SK-N-SH (cell line): ENCODE measurements at regions not wholly inside any gene's neighbourhood (a gene's known extent, or its start where the extent isn't known, plus 50 kb on each side); places are given as distances from the start of the nearest gene placed in this dataset.
A peak's percentile ranks its signal among the peaks of the same experiment; 100 is the strongest.

ENCODE experiments used
- CTCF ChIA-PET: fragments of 300-600, 350-600 bp; formaldehyde crosslinking; extraction: SDS; loops from one replicate; lab custom pipeline; 2021; lab: Yijun Ruan, JAX
- POLR2A ChIA-PET: fragments of 350-600 bp; sonication (Branson Sonifier 250); formaldehyde crosslinking; extraction: SDS; loops from one replicate; lab custom pipeline; 2020; ENCODE audit warnings: antibody characterized with exemption, inconsistent platforms; lab: Yijun Ruan, JAX
- DNase-seq: peaks from one replicate; pipeline ENCODE4 v3.0.0; 2012
- H2AFZ ChIP-seq: fragments of 200-600 bp; sonication (generic); 2 replicates; pipeline ENCODE4 v1.8.1; 2016; ENCODE audit warnings: antibody characterized with exemption, mild to moderate bottlenecking, low read depth
- H3F3A ChIP-seq: fragments of 200-600 bp; sonication (generic); replicated peaks from 2 replicates; pipeline ENCODE3; 2016; ENCODE audit warnings: antibody characterized with exemption, mild to moderate bottlenecking; ENCODE audit not compliant: insufficient read depth
- H3K27ac ChIP-seq, 2 experiments: fragments of 200-500 bp in 1 of 2; fragments of 200-600 bp in 1 of 2; sonication (Bioruptor generic) in 1 of 2; sonication (generic), shearing (Covaris generic) in 1 of 2; 2 replicates each; pipeline versions ENCODE4 v1.5.1 to v1.6.1; 2014 to 2016; ENCODE audit warnings: low read depth in 2 of 2, inconsistent platforms in 1 of 2, low read length in 1 of 2, mild to moderate bottlenecking in 1 of 2, mixed read lengths in 1 of 2
- H3K27me3 ChIP-seq: fragments of 200-600 bp; sonication (generic), shearing (Covaris generic); 2 replicates; pipeline ENCODE4 v1.6.1; 2016; ENCODE audit warnings: mixed run types; ENCODE audit not compliant: insufficient read depth
- H3K36me3 ChIP-seq, 2 experiments: fragments of 200-500 bp in 1 of 2; fragments of 200-600 bp in 1 of 2; sonication (Bioruptor generic) in 1 of 2; sonication (generic) in 1 of 2; replicated peaks in 1 of 2; 2 replicates each; pipeline versions ENCODE3 to v1.5.1; 2014 to 2016; ENCODE audit warnings: low read length in 1 of 2, mild to moderate bottlenecking in 1 of 2; ENCODE audit not compliant: insufficient read depth in 2 of 2, control insufficient read depth in 1 of 2
- H3K4me1 ChIP-seq, 2 experiments: fragments of 200-500 bp in 1 of 2; fragments of 200-600 bp in 1 of 2; sonication (Bioruptor generic) in 1 of 2; sonication (generic), shearing (Covaris generic) in 1 of 2; 2 replicates each; pipeline versions ENCODE4 v1.5.1 to v1.6.1; 2014 to 2016; ENCODE audit warnings: low read depth in 1 of 2, low read length in 1 of 2, mixed run types in 1 of 2; ENCODE audit not compliant: insufficient read depth in 2 of 2, control insufficient read depth in 1 of 2
- H3K4me2 ChIP-seq: fragments of 200-600 bp; sonication (generic), shearing (Covaris generic); 2 replicates; pipeline ENCODE4 v1.6.1; 2017; ENCODE audit warnings: mixed run types
- H3K4me3 ChIP-seq, 2 experiments: fragments of 200-500 bp in 1 of 2; fragments of 200-600 bp in 1 of 2; sonication (Bioruptor generic) in 1 of 2; sonication (generic), shearing (Covaris generic) in 1 of 2; 2 replicates each; pipeline versions ENCODE4 v1.5.1 to v1.8.1; 2014 to 2016; ENCODE audit warnings: low read depth in 2 of 2, inconsistent platforms in 1 of 2, low read length in 1 of 2, mild to moderate bottlenecking in 1 of 2, mixed read lengths in 1 of 2, moderate library complexity in 1 of 2
- H3K79me2 ChIP-seq: fragments of 200-600 bp; sonication (generic); 2 replicates; pipeline ENCODE4 v1.8.1; 2017; ENCODE audit warnings: mild to moderate bottlenecking; ENCODE audit not compliant: insufficient read depth
- H3K9ac ChIP-seq: fragments of 200-600 bp; sonication (generic); 2 replicates; pipeline ENCODE4 v1.6.1; 2017; ENCODE audit warnings: mixed run types
- H3K9me2 ChIP-seq: fragments of 200-600 bp; sonication (generic); 2 replicates; pipeline ENCODE4 v1.6.1; 2017; ENCODE audit warnings: mixed run types
- H3K9me3 ChIP-seq: fragments of 200-600 bp; sonication (generic); 2 replicates; pipeline ENCODE4 v1.6.1; 2017; ENCODE audit warnings: mixed run types, mild to moderate bottlenecking, moderate library complexity
- H4K20me1 ChIP-seq: fragments of 200-600 bp; sonication (generic); 2 replicates; pipeline ENCODE4 v1.6.1; 2017; ENCODE audit warnings: mild to moderate bottlenecking, mixed run types; ENCODE audit not compliant: insufficient read depth
- EP300 ChIP-seq, 2 experiments: IDR thresholded peaks; 2 replicates each; pipeline versions ENCODE4 v1.4.0 to v1.6.1; 2012; ENCODE audit warnings: borderline replicate concordance in 1 of 2, low read depth in 1 of 2, low read length in 1 of 2
- EZH2phosphoT487 ChIP-seq: fragments of 200-600 bp; sonication (generic); IDR thresholded peaks from 2 replicates; pipeline ENCODE4 v1.6.1; 2017; ENCODE audit warnings: low read depth, mixed run types, mild to moderate bottlenecking, antibody characterized with exemption, moderate library complexity, borderline replicate concordance
- FOXJ3 ChIP-seq: sonication (generic); formaldehyde crosslinking; IDR thresholded peaks from 2 replicates; pipeline ENCODE4 v1.5.1; 2020; ENCODE audit warnings: mild to moderate bottlenecking, missing genetic modification reagents
- FOXM1 ChIP-seq: IDR thresholded peaks from 2 replicates; pipeline ENCODE4 v1.4.0; 2012; ENCODE audit warnings: low read depth, mild to moderate bottlenecking
- GATA2 ChIP-seq: sonication (generic); formaldehyde crosslinking; IDR thresholded peaks from 2 replicates; pipeline ENCODE4 v1.5.0; 2020; ENCODE audit warnings: mild to moderate bottlenecking, missing genetic modification reagents
- IRF3 ChIP-seq: fragments of 150-350 bp; IDR thresholded peaks from 2 replicates; pipeline ENCODE4 v1.6.1; 2016; ENCODE audit warnings: mild to moderate bottlenecking, low read depth, low read length
- MEF2A ChIP-seq: IDR thresholded peaks from 2 replicates; pipeline ENCODE4 v1.4.0; 2012; ENCODE audit warnings: low read depth, borderline replicate concordance
- MXI1 ChIP-seq: IDR thresholded peaks from 2 replicates; pipeline ENCODE4 v1.6.1; 2012; ENCODE audit warnings: mild to moderate bottlenecking, low read depth, low read length, improper control_type of control experiment
- NRF1 ChIP-seq: IDR thresholded peaks from 2 replicates; pipeline ENCODE4 v1.6.1; 2012; ENCODE audit warnings: low read depth, mild to moderate bottlenecking, low read length
- PBX3 ChIP-seq: IDR thresholded peaks from 2 replicates; pipeline ENCODE4; 2012
- RAD21 ChIP-seq: IDR thresholded peaks from 2 replicates; pipeline ENCODE4 v1.6.1; 2012; ENCODE audit warnings: mild to moderate bottlenecking, low read length
- RCOR1 ChIP-seq: fragments of 150-350 bp; IDR thresholded peaks from 2 replicates; pipeline ENCODE4 v1.6.1; 2017; ENCODE audit warnings: antibody characterized with exemption, low read length
- RFX5 ChIP-seq: IDR thresholded peaks from 2 replicates; pipeline ENCODE4 v1.6.1; 2012; ENCODE audit warnings: mild to moderate bottlenecking, improper control_type of control experiment, low read length
- SIN3A ChIP-seq: IDR thresholded peaks from 2 replicates; pipeline ENCODE4 v1.6.1; 2012; ENCODE audit warnings: low read depth, mild to moderate bottlenecking, low read length, moderate library complexity, borderline replicate concordance
- SMC3 ChIP-seq: IDR thresholded peaks from 2 replicates; pipeline ENCODE4 v1.6.1; 2012; ENCODE audit warnings: low read depth, low read length, improper control_type of control experiment
- TAF1 ChIP-seq: IDR thresholded peaks from 2 replicates; pipeline ENCODE4 v1.6.1; 2012; ENCODE audit warnings: low read depth, mild to moderate bottlenecking, low read length, moderate library complexity, borderline replicate concordance
- TCF12 ChIP-seq: IDR thresholded peaks from 2 replicates; pipeline ENCODE4 v1.4.0; 2012
- TEAD4 ChIP-seq: IDR thresholded peaks from 2 replicates; pipeline ENCODE4 v1.4.0; 2012; ENCODE audit warnings: mild to moderate bottlenecking, borderline replicate concordance; ENCODE audit not compliant: insufficient read depth
- YY1 ChIP-seq: IDR thresholded peaks from 2 replicates; pipeline ENCODE4 v1.4.0; 2012; ENCODE audit warnings: low read depth, mild to moderate bottlenecking
- WGBS: methylation state at CpG from one replicate; pipeline ENCODE4 v1.1.6; 2017; ENCODE audit warnings: low lambda C conversion rate; 5-methylcytosine and 5-hydroxymethylcytosine counted together
- TF ChIP-seq, protein P1 (sequence below): IDR thresholded peaks from 2 replicates; pipeline ENCODE4 v1.4.0; 2012; ENCODE audit warnings: low read depth, borderline replicate concordance

DNA sequence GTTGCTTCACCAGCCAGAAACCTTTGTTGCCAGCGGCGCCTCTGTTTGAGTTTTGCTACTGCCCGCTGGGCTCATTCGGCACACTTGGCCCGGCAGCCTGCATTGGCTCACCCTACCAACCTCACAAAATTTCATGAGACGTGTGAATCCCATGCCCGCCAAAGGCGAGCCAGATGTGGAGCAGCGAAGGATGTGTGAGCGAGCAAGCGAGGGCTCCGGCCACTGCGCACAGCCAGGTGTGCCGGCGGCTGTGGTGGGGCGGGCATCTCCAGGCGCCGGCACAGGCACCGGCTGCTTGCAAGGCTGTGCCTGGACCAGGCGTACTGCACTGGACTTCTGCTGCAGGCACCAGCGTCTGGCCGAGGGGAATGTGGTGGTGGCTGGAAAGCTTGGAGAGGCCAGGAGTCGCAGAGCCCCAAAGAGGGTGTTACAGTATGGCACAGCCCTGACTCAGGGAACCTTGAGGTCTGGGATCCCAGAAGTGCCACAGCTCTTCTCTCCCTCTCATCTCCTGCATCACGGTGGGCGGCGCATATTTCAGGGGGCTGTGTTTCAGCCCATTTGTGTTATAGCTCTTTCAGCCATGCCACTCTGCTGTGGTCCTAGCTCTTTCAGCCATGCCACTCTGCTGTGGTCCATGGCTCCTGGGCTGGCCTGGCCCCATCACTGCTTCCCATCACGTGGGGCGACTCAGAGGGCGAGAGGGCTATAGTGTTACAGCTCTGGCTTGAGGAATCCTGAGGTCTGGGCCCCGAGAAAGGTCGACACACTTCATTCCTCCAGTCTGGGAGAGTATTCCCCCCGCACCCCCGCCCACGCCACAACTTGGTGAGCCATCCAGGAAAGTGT is 592.0 kb upstream of the SLITRK5 start (continued):
- no peak for TF ChIP-seq EP300 (IDR thresholded peaks at IDR 0.05; ENCODE audit: borderline replicate concordance in 1 of 2, low read depth in 1 of 2, low read length in 1 of 2)
- TF ChIP-seq, protein P1, sequence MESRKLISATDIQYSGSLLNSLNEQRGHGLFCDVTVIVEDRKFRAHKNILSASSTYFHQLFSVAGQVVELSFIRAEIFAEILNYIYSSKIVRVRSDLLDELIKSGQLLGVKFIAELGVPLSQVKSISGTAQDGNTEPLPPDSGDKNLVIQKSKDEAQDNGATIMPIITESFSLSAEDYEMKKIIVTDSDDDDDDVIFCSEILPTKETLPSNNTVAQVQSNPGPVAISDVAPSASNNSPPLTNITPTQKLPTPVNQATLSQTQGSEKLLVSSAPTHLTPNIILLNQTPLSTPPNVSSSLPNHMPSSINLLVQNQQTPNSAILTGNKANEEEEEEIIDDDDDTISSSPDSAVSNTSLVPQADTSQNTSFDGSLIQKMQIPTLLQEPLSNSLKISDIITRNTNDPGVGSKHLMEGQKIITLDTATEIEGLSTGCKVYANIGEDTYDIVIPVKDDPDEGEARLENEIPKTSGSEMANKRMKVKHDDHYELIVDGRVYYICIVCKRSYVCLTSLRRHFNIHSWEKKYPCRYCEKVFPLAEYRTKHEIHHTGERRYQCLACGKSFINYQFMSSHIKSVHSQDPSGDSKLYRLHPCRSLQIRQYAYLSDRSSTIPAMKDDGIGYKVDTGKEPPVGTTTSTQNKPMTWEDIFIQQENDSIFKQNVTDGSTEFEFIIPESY, result no peak
- no peak for TF ChIP-seq RAD21

DNA sequence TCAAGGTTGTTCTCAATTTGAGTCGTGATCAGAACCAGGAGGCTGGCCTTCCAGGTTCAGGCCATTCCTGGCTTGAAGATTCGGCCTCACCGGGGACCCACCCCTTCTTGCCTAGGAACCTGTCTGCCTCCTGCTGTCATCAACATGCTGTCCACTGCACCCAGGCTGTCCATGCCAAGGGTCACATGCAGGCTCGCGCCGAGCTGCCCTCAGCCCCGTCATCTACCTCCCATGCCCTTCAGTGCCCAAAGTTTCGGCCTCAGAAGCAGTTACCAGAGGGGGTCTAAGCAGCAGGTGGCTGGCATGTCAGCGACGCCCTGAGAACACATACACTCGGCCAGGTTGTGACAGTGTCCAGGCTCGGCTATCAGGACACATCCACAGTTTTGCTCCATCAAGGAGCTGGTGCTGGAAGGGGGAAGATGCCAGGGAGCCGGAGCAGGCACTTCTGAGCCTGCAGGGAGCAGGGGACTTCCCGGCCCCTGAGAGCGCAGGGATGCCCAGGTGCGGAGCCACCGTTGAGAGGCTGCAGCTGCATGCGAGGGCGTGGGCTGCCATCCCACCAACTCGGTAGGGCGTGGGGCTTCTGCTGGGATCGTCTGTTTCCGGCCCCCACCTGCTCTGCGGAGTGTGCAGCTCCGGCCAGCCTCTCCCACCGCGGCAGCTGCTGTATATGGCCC is 590.9 kb upstream of the SLITRK5 start:
- Histone ChIP-seq H3K79me2 (no peaks in the 10 kb centered on the region), H3K4me2 (no peak overlapping the region), H4K20me1 (no peaks in the 10 kb centered on the region), H3K27ac (no peak overlapping the region), H3K4me3 (no peak overlapping the region; a peak in 1 of 4 replicates), H3K36me3 (no peaks in the 10 kb centered on the region), H3K27me3 (no peaks in the 10 kb centered on the region; the same call in 1 of the 2 replicates), H2AFZ (0 out of 2 replicates have a peak overlapping the region, but pooled peaks have one; percentile 49), H3K9me2 (no peaks in the 10 kb centered on the region), H3K4me1 (no peaks in the 10 kb centered on the region), H3K9ac (no peak overlapping the region), H3F3A (no peaks in the 10 kb centered on the region), H3K9me3 (no peaks in the 10 kb centered on the region)
- 39% methylated on average over 14 of the region's 27 CpGs for WGBS
- POLR2A ChIA-PET, result no interaction called here
- DNase-seq, result no peak
- CTCF ChIA-PET, result no interaction called here
- TF ChIP-seq TCF12 (no peak), SIN3A (no peak), SMC3 (no peak), FOXM1 (no peak), PBX3 (no peak), RAD21 (no peak), TAF1 (no peak), IRF3 (no peak), MEF2A (no peak), YY1 (no peak), NRF1 (no peak), FOXJ3 (CRISPR knock-in tag) (no peak), MXI1 (no peak), EZH2phosphoT487 (no peak), EP300 (IDR thresholded peaks at IDR 0.05; ENCODE audit: borderline replicate concordance in 1 of 2, low read depth in 1 of 2, low read length in 1 of 2) (no peak), RFX5 (no peak), RCOR1 (no peak), TEAD4 (no peak), GATA2 (CRISPR knock-in tag) (no peak)
